ENCODE measurements at regions not wholly inside any gene's neighbourhood (a gene's known extent, or its start where the extent isn't known, plus 50 kb on each side); places are given as distances from the start of the nearest gene placed in this dataset.

DNA sequence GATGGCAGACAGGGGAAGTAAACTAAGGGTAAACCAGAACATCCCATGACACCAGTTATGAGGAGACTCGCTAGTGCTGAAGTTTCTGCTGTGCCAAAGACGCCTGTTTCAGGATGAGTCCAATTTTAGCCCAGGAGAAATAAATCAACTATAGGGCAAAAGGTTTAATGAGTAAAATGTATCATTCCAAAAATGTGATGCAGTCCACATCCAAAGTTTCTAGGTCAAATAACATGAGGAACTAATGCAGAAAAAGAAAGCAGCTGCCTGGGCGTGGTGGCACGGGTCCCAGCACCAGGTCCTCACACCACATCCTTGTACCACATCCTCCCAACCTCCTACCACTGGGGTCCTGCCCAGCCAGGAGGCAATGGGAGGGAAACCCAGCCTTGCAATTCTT lies 126.9 kb upstream of the CTAGE1 start:
- TF ChIP-seq, protein P1, sequence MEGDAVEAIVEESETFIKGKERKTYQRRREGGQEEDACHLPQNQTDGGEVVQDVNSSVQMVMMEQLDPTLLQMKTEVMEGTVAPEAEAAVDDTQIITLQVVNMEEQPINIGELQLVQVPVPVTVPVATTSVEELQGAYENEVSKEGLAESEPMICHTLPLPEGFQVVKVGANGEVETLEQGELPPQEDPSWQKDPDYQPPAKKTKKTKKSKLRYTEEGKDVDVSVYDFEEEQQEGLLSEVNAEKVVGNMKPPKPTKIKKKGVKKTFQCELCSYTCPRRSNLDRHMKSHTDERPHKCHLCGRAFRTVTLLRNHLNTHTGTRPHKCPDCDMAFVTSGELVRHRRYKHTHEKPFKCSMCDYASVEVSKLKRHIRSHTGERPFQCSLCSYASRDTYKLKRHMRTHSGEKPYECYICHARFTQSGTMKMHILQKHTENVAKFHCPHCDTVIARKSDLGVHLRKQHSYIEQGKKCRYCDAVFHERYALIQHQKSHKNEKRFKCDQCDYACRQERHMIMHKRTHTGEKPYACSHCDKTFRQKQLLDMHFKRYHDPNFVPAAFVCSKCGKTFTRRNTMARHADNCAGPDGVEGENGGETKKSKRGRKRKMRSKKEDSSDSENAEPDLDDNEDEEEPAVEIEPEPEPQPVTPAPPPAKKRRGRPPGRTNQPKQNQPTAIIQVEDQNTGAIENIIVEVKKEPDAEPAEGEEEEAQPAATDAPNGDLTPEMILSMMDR (IDR thresholded peaks at IDR 0.05), result no peak
- TF ChIP-seq POLR2A (IDR thresholded peaks at IDR 0.05), result no peak
